ENCODE measurements at regions not wholly inside any gene's neighbourhood (a gene's known extent, or its start where the extent isn't known, plus 50 kb on each side); places are given as distances from the start of the nearest gene placed in this dataset.

DNA sequence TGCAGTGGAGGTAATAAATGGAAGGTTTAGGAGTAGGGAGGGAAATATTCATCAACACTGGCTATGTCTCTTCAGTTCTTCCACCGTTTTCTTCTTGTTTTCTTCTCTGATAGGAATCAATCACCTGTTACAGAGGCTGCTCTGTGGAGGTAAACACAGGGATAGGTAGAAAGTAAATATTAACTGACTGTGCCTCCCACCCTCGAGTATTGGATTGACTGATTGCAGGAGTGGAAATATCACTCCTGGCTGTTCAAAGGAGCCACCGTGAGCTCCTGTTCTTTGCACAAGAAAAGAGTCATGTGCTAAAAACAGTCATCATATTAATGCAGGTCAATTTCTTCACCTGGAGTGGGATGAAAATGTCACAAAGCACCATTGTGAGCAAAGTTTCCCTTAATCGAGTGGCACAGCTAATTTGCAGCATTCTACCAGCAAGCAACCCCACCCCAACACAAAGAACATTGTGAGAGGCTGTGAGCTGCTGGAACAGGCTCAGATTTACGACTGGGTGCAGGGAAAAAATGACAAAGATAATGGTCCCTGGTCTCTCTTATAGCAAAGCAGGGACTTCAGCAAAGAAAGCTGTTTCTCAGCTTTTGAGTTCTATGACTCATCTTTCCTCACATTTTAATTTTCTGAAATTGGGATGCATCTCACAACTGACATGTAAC is 113.7 kb upstream of the TSPAN5 start:
- BruUV-seq (replicated peaks), result no TSS peak
- no peak for DNase-seq
- TF ChIP-seq, protein P1, sequence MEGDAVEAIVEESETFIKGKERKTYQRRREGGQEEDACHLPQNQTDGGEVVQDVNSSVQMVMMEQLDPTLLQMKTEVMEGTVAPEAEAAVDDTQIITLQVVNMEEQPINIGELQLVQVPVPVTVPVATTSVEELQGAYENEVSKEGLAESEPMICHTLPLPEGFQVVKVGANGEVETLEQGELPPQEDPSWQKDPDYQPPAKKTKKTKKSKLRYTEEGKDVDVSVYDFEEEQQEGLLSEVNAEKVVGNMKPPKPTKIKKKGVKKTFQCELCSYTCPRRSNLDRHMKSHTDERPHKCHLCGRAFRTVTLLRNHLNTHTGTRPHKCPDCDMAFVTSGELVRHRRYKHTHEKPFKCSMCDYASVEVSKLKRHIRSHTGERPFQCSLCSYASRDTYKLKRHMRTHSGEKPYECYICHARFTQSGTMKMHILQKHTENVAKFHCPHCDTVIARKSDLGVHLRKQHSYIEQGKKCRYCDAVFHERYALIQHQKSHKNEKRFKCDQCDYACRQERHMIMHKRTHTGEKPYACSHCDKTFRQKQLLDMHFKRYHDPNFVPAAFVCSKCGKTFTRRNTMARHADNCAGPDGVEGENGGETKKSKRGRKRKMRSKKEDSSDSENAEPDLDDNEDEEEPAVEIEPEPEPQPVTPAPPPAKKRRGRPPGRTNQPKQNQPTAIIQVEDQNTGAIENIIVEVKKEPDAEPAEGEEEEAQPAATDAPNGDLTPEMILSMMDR (IDR thresholded peaks at IDR 0.05; ENCODE audit: unreplicated experiment), result no peak
- H3K27ac Mint-ChIP-seq (ENCODE audit: unreplicated experiment), result no peak overlapping the region
- H3K27me3 Mint-ChIP-seq (ENCODE audit: unreplicated experiment), result no peaks in the 10 kb centered on the region
- H3K4me3 Mint-ChIP-seq (ENCODE audit: low read depth, unreplicated experiment), result no peak overlapping the region
- H3K36me3 Mint-ChIP-seq (ENCODE audit: insufficient read depth, unreplicated experiment), result no peaks in the 10 kb centered on the region
- H3K9me3 Mint-ChIP-seq (ENCODE audit: low read depth, unreplicated experiment), result no peaks in the 10 kb centered on the region
- H3K4me1 Mint-ChIP-seq (ENCODE audit: low read depth, unreplicated experiment), result no peaks in the 10 kb centered on the region
- CTCF ChIA-PET, result no interaction called here
- intact Hi-C loops (cut with micrococcal nuclease; ENCODE audit: unreplicated experiment), result no loop called here

DNA sequence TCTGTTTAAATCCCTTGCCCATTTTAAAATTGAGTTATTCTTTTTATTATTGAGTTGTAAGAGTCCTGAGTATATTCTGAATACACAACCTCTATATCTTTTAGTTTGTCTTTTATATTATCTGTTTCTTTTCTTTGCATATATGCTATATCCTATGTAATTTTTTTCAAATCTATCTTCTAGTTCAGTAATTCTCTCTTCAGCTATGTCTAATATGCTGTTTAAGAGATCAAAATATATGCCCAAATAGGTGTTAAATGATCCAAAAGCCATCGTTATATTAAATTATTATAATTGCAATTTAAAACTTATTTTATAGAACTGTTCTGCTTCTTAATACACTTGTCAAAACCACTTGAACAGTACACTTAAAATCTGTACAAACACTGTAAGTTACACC is 107.4 kb upstream of the TSPAN5 start:
- CTCF ChIA-PET, result no interaction called here
- H3K27ac Mint-ChIP-seq (ENCODE audit: unreplicated experiment), result no peak overlapping the region
- H3K4me3 Mint-ChIP-seq (ENCODE audit: low read depth, unreplicated experiment), result no peak overlapping the region
- intact Hi-C loops (cut with micrococcal nuclease; ENCODE audit: unreplicated experiment), result no loop called here
- no peaks in the 10 kb centered on the region for H3K36me3 Mint-ChIP-seq (ENCODE audit: insufficient read depth, unreplicated experiment)
- H3K9me3 Mint-ChIP-seq (ENCODE audit: low read depth, unreplicated experiment), result peaks cover 4% of the 10 kb centered on the region
- H3K4me1 Mint-ChIP-seq (ENCODE audit: low read depth, unreplicated experiment), result no peaks in the 10 kb centered on the region
- BruUV-seq (replicated peaks), result no TSS peak
- DNase-seq, result no peak
- TF ChIP-seq, protein P1 (IDR thresholded peaks at IDR 0.05; ENCODE audit: unreplicated experiment), result no peak
- H3K27me3 Mint-ChIP-seq (ENCODE audit: unreplicated experiment), result no peaks in the 10 kb centered on the region

DNA sequence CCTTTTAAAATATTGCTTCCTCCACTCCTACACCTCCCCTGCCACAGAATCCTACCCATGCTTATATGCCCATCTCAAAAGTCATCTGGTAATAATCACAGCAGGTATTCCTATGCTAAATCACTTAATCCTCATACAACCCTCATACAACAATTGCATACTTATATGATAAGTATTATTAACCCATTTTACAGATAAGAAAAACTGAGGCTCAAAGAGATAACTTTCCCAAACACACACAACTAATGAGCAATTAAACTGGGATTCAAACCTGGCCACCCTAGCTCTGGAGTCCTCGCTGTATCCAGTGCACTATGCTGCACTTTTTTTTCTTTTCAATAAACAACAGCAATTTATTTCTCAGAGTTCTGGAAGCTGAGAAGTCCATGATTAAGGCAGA is 99.8 kb upstream of the TSPAN5 start:
- Mint-ChIP-seq H3K9me3 (ENCODE audit: low read depth, unreplicated experiment) (no peaks in the 10 kb centered on the region), H3K27ac (ENCODE audit: unreplicated experiment) (no peak overlapping the region), H3K4me1 (ENCODE audit: low read depth, unreplicated experiment) (no peaks in the 10 kb centered on the region), H3K36me3 (ENCODE audit: insufficient read depth, unreplicated experiment) (no peaks in the 10 kb centered on the region), H3K27me3 (ENCODE audit: unreplicated experiment) (no peaks in the 10 kb centered on the region), H3K4me3 (ENCODE audit: low read depth, unreplicated experiment) (no peak overlapping the region)
- no peak for DNase-seq
- CTCF ChIA-PET, result interaction anchor here (0.7 kb wide), 1 partner anchor 251 kb away, joined by 3 read pairs; no protein-coding TSS in a partner anchor
- no TSS peak for BruUV-seq (replicated peaks)
- intact Hi-C loops (cut with micrococcal nuclease; ENCODE audit: unreplicated experiment), result no loop called here
- TF ChIP-seq, protein P1 (IDR thresholded peaks at IDR 0.05; ENCODE audit: unreplicated experiment), result no peak

DNA sequence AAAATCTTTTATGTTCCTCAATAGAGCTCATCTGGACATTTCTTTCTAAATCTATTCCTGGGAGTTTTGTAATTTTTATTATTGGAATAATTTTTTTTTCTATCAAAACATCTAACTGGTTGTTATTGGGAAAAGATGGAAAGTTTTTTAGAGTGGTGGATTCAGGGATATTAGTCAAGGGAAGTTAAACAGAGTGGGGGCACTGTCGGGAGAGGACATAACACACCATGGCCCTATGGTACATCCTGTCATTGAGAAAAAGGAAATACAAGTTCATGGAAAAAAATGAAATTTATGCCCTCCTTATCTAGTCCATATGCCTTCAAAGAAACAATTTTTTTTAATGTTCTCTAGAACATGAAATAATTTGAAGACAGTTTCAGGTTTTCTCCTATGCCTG is 96.3 kb upstream of the TSPAN5 start:
- DNase-seq, result no peak
- TF ChIP-seq, protein P1 (IDR thresholded peaks at IDR 0.05; ENCODE audit: unreplicated experiment), result no peak
- intact Hi-C loops (cut with micrococcal nuclease; ENCODE audit: unreplicated experiment), result no loop called here
- Mint-ChIP-seq H3K27ac (ENCODE audit: unreplicated experiment) (no peak overlapping the region), H3K4me3 (ENCODE audit: low read depth, unreplicated experiment) (no peak overlapping the region), H3K27me3 (ENCODE audit: unreplicated experiment) (no peaks in the 10 kb centered on the region), H3K4me1 (ENCODE audit: low read depth, unreplicated experiment) (no peaks in the 10 kb centered on the region), H3K36me3 (ENCODE audit: insufficient read depth, unreplicated experiment) (no peaks in the 10 kb centered on the region), H3K9me3 (ENCODE audit: low read depth, unreplicated experiment) (no peaks in the 10 kb centered on the region)
- BruUV-seq (replicated peaks), result no TSS peak
- CTCF ChIA-PET, result no interaction called here

Data from Calu3 (cell line).